Adrenal gland (tissue), 9 donors: ENCODE measurements at regions not wholly inside any gene's neighbourhood (a gene's known extent, or its start where the extent isn't known, plus 50 kb on each side); places are given as distances from the start of the nearest gene placed in this dataset.
"Not testable (repeated sequence)": the region's sequence is repeated elsewhere in the genome, so short reads cannot be mapped to it uniquely, and the experiment has no call there.

Experiments
- DNase-seq, 7 donors: peaks; one replicate each; pipeline ENCODE4 v3.0.0-alpha.2; 2019 to 2020
- H3K27ac ChIP-seq, 5 donors: fragments of 200-600 bp; sonication (generic) in 4 of 5; 1 replicate in 3 of 5; 2 replicates in 2 of 5; pipeline versions ENCODE4 v1.5.1 to v1.8.0; 2016 to 2020; ENCODE audit warnings: mild to moderate bottlenecking in 1 of 5
- H3K27me3 ChIP-seq: fragments of 200-600 bp; 2 replicates; pipeline ENCODE4 v1.8.0; 2021
- H3K36me3 ChIP-seq, 2 donors: fragments of 200-600 bp; replicated peaks in 1 of 2; 1 replicate in 1 of 2; 2 replicates in 1 of 2; pipeline versions ENCODE4 v1.5.1 to v1.8.0; 2018 to 2022
- H3K4me1 ChIP-seq, 2 donors: fragments of 200-600 bp; replicated peaks in 1 of 2; 1 replicate in 1 of 2; 2 replicates in 1 of 2; pipeline versions ENCODE4 v1.5.1 to v1.8.0; 2018 to 2021
- H3K4me3 ChIP-seq, 4 donors: fragments of 200-600 bp; sonication (generic) in 3 of 4; one replicate each; pipeline ENCODE4 v1.5.1; 2016 to 2018
- H3K9me3 ChIP-seq, 3 donors: fragments of 200-600 bp; sonication (generic) in 1 of 3; replicated peaks in 1 of 3; 1 replicate in 2 of 3; 2 replicates in 1 of 3; pipeline versions ENCODE4 v1.5.1 to v1.8.0; 2016 to 2021
- CTCF ChIP-seq, 6 experiments: fragments of 450-650 bp in 4 of 6; fragments of 200-600 bp in 2 of 6; sonication (generic) in 1 of 6; IDR thresholded peaks; 1 replicate in 5 of 6; 2 replicates in 1 of 6; pipeline versions ENCODE4 v1.5.1 to v1.8.0; 2016 to 2021; ENCODE audit warnings: antibody characterized with exemption in 6 of 6, mild to moderate bottlenecking in 2 of 6, moderate library complexity in 1 of 6
- POLR2A ChIP-seq, 2 donors: fragments of 450-650 bp; IDR thresholded peaks; one replicate each; pipeline ENCODE4 v1.6.1; 2017; ENCODE audit warnings: antibody characterized with exemption in 2 of 2, mild to moderate bottlenecking in 2 of 2, moderate library complexity in 1 of 2
- WGBS, 4 donors: extraction: QIAGEN DNeasy Blood & Tissue Kit in 2 of 4; methylation state at CpG; one replicate each; pipeline versions ENCODE4 v1.1.5 to v1.1.7; 2013 to 2017; 5-methylcytosine and 5-hydroxymethylcytosine counted together
- intact Hi-C, 2 donors: fragments of 100-400 bp; cut with DNase I; formaldehyde crosslinking; loops; one replicate each; pipeline versions ENCODE4 v1.14.1 to v1.15.0; 2022 to 2023
- donor health status: healthy with polysubstance abuse.
- donor health status: Bipolar disorder and iron deficiency.
- donor health status: DM: yes; HTN: yes; CAD: no.
- donor health status: DM: no; HTN: no; CAD: no.
- donor health status: DM: no; HTN: no; CAD: no.

DNA sequence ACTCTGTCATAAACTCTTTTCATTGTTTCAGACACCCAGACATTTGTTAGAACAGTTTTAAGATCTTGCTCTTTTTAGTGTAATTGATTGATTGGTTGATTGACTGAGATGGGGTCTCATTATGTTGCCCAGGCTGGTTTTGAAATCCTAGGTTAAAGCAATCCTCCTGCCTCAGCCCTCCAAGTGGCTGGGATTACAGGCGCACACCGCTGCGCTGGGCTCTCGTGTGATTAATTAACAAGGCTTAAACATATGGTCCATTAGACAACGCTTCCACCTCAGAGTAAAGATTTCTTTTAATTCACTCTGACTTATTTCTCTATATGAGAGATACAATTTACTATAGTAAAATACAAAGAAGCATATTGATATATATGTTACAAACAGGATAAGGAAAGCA is 114.0 kb upstream of the C2CD4B start:
- intact Hi-C loops: no loop called here
- TF ChIP-seq POLR2A (IDR thresholded peaks at IDR 0.05) (no peak), CTCF (IDR thresholded peaks at IDR 0.05) (no peak)
- 83 to 91% (median 89%) methylated on average over 5 of the region's 5 CpGs for WGBS, 4 donors
- Histone ChIP-seq H3K36me3 (no peaks in the 10 kb centered on the region), H3K4me3 (no peak overlapping the region), H3K27me3 (peaks cover 7% of the 10 kb centered on the region), H3K4me1 (no peaks in the 10 kb centered on the region), H3K27ac (no peak overlapping the region), H3K9me3 (no peaks in the 10 kb centered on the region)
- no peak for DNase-seq

DNA sequence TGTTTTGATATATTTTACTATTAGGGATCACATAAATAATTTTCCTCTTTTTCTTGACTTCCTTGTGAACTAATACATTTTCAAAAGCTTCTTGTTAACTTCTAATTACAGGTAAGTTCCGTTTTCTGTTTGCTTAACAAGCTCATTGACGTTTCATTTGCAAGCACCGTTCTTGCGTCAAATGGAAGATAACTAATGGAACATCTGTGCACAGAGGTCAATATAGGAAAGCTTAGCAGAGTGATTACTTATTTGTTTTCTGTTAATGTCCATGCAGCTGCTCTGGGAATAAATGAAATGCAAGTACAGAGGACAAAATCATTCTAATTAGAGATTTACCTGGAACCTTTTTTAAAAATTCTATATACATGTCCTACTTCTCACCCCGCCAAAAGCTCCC is 115.5 kb upstream of the C2CD4B start:
- Histone ChIP-seq H3K36me3 (no peaks in the 10 kb centered on the region), H3K4me1 (no peaks in the 10 kb centered on the region), H3K27ac (no peak overlapping the region), H3K9me3 (no peaks in the 10 kb centered on the region), H3K4me3 (no peak overlapping the region), H3K27me3 (peaks cover 7% of the 10 kb centered on the region)
- intact Hi-C loops: no loop called here
- WGBS, 4 donors: 58 to 71% (median 66%) methylated on average over 5 of the region's 5 CpGs
- no peak for DNase-seq
- TF ChIP-seq CTCF (IDR thresholded peaks at IDR 0.05) (no peak), POLR2A (IDR thresholded peaks at IDR 0.05) (no peak)

DNA sequence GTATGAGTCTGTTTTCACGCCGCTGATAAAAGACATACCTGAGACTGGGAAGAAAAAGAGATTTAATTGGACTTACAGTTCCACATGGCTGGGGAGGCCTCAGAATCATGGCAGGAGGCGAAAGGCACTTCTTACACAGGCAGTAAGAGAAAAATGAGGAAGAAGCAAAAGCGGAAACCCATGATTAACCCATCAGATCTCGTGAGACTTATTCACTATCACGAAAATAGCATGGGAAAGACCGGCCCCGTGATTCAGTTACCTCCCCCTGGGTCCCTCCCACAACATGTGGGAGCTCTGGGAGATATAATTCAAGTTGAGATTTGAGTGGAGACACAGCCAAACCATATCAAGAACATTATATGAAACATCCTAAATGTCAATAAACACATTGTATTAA is 116.7 kb upstream of the C2CD4B start:
- H3K27ac ChIP-seq, H3K36me3 ChIP-seq, H3K27me3 ChIP-seq, H3K4me1 ChIP-seq, H3K9me3 ChIP-seq, H3K4me3 ChIP-seq, intact Hi-C loops, DNase-seq: not testable (repeated sequence)
- WGBS, 4 donors: 77 to 88% (median 82%) methylated on average over 8 of the region's 8 CpGs

DNA sequence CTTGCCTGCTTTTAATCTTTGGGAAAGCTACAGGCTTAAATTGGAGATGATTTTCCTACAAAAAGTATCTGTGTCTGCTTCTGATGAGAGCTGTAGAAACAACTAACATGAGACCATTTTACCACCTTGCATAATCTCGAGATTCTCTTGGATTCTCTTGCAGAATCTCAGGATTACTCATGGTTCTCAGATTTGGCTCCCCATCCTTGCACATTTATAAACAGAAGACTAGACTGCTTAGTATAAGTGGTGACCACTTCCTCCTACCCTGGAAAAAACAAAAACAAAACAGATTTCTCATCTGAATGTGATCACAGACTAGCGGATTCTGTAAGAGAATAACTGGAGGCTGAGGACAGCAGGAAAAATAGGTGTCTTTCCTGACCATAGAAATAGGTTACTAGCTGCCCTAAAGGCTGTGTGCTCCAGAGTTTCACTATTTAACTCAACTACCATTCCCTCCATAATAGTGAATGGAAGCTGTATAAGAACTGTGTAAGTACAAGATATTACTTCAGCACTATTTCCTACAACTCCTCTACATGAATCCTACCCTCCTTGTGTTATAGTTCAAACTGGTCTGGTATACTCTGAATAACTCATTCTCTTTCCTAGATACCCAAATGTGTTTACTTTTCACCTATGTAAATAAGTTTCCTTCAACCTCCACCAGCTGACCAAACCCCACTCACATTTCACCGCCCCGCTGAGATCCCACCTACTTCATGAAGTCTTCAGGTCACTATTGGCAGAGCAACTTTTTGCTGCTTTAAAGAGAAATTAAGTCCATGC is 122.2 kb upstream of the C2CD4B start:
- H3K36me3 ChIP-seq: no peaks in the 10 kb centered on the region
- WGBS, 4 donors: 76 to 89% (median 83%) methylated on average over 4 of the region's 4 CpGs

More for the DNA sequence above, 122.2 kb upstream of the C2CD4B start:
- Histone ChIP-seq H3K9me3 (no peaks in the 10 kb centered on the region), H3K4me3 (no peak overlapping the region), H3K4me1 (no peaks in the 10 kb centered on the region), H3K27me3 (peaks cover 7% of the 10 kb centered on the region), H3K27ac (no peak overlapping the region)
- TF ChIP-seq POLR2A (IDR thresholded peaks at IDR 0.05) (no peak), CTCF (IDR thresholded peaks at IDR 0.05) (no peak)
- DNase-seq: no peak
- intact Hi-C loops: no loop called here
